Upper lobe of left lung (tissue), 4 donors: ENCODE measurements at regions not wholly inside any gene's neighbourhood (a gene's known extent, or its start where the extent isn't known, plus 50 kb on each side); places are given as distances from the start of the nearest gene placed in this dataset.

Experiments used
- CTCF ChIP-seq, 6 experiments: fragments of 450-650 bp in 4 of 6; fragments of 200-600 bp in 2 of 6; sonication (generic) in 2 of 6; IDR thresholded peaks; one replicate each; pipeline ENCODE4 v1.5.1; 2016 to 2019; ENCODE audit warnings: antibody characterized with exemption in 6 of 6
- EP300 ChIP-seq, 4 donors: sonication (generic); formaldehyde crosslinking; IDR thresholded peaks; one replicate each; pipeline ENCODE4 v1.5.1; 2017; ENCODE audit warnings: antibody characterized with exemption in 4 of 4, control low read depth in 2 of 4
- POLR2A ChIP-seq, 4 donors: fragments of 450-650 bp; IDR thresholded peaks; one replicate each; pipeline ENCODE4 v1.5.1; 2016 to 2017; ENCODE audit warnings: antibody characterized with exemption in 4 of 4, mild to moderate bottlenecking in 2 of 4
- POLR2AphosphoS5 ChIP-seq, 2 donors: sonication (generic); formaldehyde crosslinking; IDR thresholded peaks; one replicate each; pipeline ENCODE4 v1.5.1; 2017; ENCODE audit warnings: antibody characterized with exemption in 2 of 2

DNA sequence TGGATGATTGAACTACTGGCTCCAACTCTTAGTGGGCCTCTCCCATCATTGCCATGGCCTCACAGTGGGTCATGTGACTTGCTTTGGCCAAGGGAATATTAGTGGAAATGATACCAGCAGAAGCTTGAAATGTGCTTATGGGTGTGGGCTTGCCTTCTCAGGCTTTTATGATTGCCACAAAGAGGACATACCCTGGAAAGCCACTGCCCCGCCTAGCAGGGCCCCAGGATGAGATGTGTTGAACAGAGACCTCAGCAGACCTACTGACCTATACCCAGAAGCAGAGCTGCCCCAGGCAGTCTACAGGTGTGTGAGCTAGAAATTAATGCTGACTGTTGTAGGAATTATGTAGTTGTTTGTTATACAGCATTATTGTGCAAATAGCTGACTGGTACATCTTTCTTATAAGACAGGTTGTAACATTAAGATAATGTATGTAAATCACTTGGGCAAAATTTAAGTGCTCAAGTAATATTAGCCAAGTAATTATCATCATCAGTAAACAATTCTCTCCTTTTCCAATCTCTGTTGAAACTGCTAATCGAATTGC is 67.8 kb upstream of the CDH5 start:
- TF ChIP-seq EP300 (IDR thresholded peaks at IDR 0.05) (no peak), POLR2A (IDR thresholded peaks at IDR 0.05) (no peak), CTCF (IDR thresholded peaks at IDR 0.05) (no peak), POLR2AphosphoS5 (IDR thresholded peaks at IDR 0.05) (no peak)
